ENCODE measurements at regions not wholly inside any gene's neighbourhood (a gene's known extent, or its start where the extent isn't known, plus 50 kb on each side); places are given as distances from the start of the nearest gene placed in this dataset.

- TF ChIP-seq, protein P1, sequence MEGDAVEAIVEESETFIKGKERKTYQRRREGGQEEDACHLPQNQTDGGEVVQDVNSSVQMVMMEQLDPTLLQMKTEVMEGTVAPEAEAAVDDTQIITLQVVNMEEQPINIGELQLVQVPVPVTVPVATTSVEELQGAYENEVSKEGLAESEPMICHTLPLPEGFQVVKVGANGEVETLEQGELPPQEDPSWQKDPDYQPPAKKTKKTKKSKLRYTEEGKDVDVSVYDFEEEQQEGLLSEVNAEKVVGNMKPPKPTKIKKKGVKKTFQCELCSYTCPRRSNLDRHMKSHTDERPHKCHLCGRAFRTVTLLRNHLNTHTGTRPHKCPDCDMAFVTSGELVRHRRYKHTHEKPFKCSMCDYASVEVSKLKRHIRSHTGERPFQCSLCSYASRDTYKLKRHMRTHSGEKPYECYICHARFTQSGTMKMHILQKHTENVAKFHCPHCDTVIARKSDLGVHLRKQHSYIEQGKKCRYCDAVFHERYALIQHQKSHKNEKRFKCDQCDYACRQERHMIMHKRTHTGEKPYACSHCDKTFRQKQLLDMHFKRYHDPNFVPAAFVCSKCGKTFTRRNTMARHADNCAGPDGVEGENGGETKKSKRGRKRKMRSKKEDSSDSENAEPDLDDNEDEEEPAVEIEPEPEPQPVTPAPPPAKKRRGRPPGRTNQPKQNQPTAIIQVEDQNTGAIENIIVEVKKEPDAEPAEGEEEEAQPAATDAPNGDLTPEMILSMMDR (conservative IDR thresholded peaks at IDR 0.05), result no peak
- no peak overlapping the region for H3K27ac ChIP-seq
These were observed 407.8 kb upstream of the SGCD start for GRCh38 chr5:155919126-155919525.

GRCh38 chr5:155919725-155920124 lies 407.2 kb upstream of the SGCD start:
- H3K27ac ChIP-seq, result no peak overlapping the region
- TF ChIP-seq, protein P1 (conservative IDR thresholded peaks at IDR 0.05), result no peak

GRCh38 chr5:155921621-155922020 lies 405.3 kb upstream of the SGCD start:
- TF ChIP-seq, protein P1 (conservative IDR thresholded peaks at IDR 0.05), result no peak
- no peak overlapping the region for H3K27ac ChIP-seq

DNA sequence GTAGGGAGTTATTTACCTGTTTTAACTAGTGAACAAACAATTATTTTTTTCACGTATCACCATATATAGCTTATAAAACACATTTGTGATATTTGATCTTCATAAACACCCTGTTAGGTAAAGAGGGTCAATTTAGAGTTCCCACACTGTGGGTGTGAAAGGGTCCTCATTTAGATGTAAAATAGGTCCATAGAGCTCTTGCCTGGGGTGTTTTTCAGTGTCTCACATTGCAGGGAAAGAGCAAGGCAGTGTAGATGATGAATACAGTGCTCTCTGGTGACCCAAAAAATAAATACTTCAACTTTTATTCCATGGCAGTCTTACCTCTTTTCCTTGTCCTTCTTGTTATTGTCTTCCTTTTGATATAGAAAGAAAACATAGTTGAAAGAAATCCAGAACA lies 403.2 kb upstream of the SGCD start:
- TF ChIP-seq, protein P1 (conservative IDR thresholded peaks at IDR 0.05), result no peak
- H3K27ac ChIP-seq, result no peak overlapping the region

DNA sequence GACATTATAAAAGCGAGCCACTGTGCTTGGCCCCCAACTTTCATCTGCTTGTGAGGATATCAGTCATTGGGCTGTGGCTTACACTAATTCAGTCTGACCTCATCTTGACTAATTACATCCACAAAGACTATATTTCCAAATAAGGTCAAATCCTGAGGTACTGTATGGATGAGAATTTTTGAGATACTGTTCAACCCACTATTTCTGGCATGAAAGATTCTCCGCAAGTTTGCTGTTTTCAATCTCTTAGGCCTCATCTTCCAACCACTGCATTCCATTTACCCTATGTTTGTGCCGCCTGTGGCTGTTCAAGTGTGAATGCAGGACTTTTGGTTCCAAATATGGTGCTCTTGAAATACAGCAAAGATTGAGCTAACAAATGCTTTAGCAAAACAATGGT lies 400.9 kb upstream of the SGCD start:
- H3K27ac ChIP-seq, result no peak overlapping the region
- TF ChIP-seq, protein P1 (conservative IDR thresholded peaks at IDR 0.05), result no peak

DNA sequence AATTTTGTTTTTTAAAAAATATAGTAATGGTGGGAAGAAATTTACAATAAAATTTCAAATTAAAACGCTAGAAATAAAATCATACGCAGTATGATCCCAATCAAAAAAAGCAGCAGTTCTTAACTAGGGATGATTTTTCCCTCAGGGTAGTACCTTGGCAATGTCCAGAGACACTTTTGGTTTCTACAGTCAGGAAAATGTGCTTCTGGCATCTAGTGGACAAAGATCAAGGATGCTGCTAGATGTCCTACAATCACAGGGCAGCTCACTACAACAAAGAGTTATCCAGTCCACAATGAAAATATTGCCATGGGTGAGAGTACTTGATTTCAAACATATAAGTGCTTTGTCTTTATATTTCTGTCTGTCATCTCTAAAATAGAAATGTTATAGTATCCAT lies 400.2 kb upstream of the SGCD start:
- TF ChIP-seq, protein P1 (conservative IDR thresholded peaks at IDR 0.05), result 0 out of 2 replicates have a peak, but pooled peaks have one; percentile 12
- no peak overlapping the region for H3K27ac ChIP-seq

GRCh38 chr5:155929112-155929511 lies 397.9 kb upstream of the SGCD start:
- TF ChIP-seq, protein P1 (conservative IDR thresholded peaks at IDR 0.05), result no peak

DNA sequence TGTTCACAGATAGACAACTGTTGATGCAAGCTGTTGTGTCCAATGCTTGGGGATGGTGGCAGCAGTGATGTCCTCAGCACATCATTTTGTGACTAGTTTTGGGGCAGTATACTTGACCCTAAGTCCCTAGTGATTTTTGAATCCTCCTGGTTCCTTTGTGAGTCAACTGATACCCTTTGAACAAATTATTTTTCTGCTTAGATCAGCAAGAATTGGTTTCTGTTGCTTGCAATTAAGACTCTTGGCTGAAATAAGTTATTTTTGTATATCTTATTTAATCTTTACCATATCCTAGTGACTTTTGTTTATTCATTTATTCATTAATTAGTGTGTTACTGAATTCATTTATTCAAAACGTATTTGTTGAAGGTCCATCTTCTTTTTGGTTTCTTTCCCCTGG lies 392.0 kb upstream of the SGCD start:
- H3K27ac ChIP-seq, result no peak overlapping the region
- TF ChIP-seq, protein P1 (conservative IDR thresholded peaks at IDR 0.05), result no peak

More at GRCh38 chr5:155929112-155929511, 397.9 kb upstream of the SGCD start:
- no peak overlapping the region for H3K27ac ChIP-seq
